ENCODE measurements at regions not wholly inside any gene's neighbourhood (a gene's known extent, or its start where the extent isn't known, plus 50 kb on each side); places are given as distances from the start of the nearest gene placed in this dataset.

GRCh38 chr6:145250436-145250835, 484.9 kb downstream of the EPM2A start:
- no peak for TF ChIP-seq ZNF331 (CRISPR knock-in tag; IDR thresholded peaks at IDR 0.05; ENCODE audit: low read depth)
- TF ChIP-seq EZH2phosphoT487 (IDR thresholded peaks at IDR 0.05; ENCODE audit: unreplicated experiment): no peak
- no peak for TF ChIP-seq CTCF (conservative IDR thresholded peaks at IDR 0.05; ENCODE audit: low read depth in 2 of 2)
- TF ChIP-seq EZH2 (IDR thresholded peaks at IDR 0.05; ENCODE audit: low read depth, unreplicated experiment): no peak
- TF ChIP-seq NANOG (IDR thresholded peaks at IDR 0.05; ENCODE audit: borderline replicate concordance): no peak
- no peak for TF ChIP-seq REST (IDR thresholded peaks at IDR 0.05; ENCODE audit: unreplicated experiment)
- no peak for TF ChIP-seq STAT1 (IDR thresholded peaks at IDR 0.05; ENCODE audit: unreplicated experiment)
- no peak for TF ChIP-seq ZNF462 (CRISPR knock-in tag; IDR thresholded peaks at IDR 0.05)
- no peak for TF ChIP-seq CREB1 (CRISPR knock-in tag; IDR thresholded peaks at IDR 0.05; ENCODE audit: low read depth)
- no peak for TF ChIP-seq POLR2AphosphoS5 (IDR thresholded peaks at IDR 0.05; ENCODE audit: low read depth)
- TF ChIP-seq ZNF114 (CRISPR knock-in tag; IDR thresholded peaks at IDR 0.05): no peak
- TF ChIP-seq JUNB (IDR thresholded peaks at IDR 0.05; ENCODE audit: unreplicated experiment): no peak
- TF ChIP-seq ETS1 (IDR thresholded peaks at IDR 0.05): no peak
- no peaks in the 10 kb centered on the region for H3K36me3 ChIP-seq (ENCODE audit: insufficient read depth)
- H3K27ac Mint-ChIP-seq: no peak overlapping the region

More at GRCh38 chr6:145250436-145250835, 484.9 kb downstream of the EPM2A start:
- Histone ChIP-seq H4K20me1 (replicated peaks; ENCODE audit: insufficient read depth) (no peaks in the 10 kb centered on the region), H3K27me3 (ENCODE audit: insufficient read depth) (no peaks in the 10 kb centered on the region), H3K4me3 (no peak overlapping the region), H3K4me1 (ENCODE audit: insufficient read depth) (no peaks in the 10 kb centered on the region), H3F3A (replicated peaks; ENCODE audit: low read depth) (no peaks in the 10 kb centered on the region), H3K4me2 (no peak overlapping the region), H2AFZ (no peak overlapping the region), H3K27ac (ENCODE audit: low read depth) (no peak overlapping the region), H3K79me2 (replicated peaks; ENCODE audit: insufficient read depth) (no peaks in the 10 kb centered on the region), H3K9me2 (ENCODE audit: insufficient read depth) (no peaks in the 10 kb centered on the region)
- Mint-ChIP-seq H3K27me3 (ENCODE audit: insufficient read depth, low read depth, poor library complexity) (no peaks in the 10 kb centered on the region), H3K4me1 (peaks cover 3% of the 10 kb centered on the region; the same call in 1 of the 3 replicates), H3K4me3 (no peak overlapping the region), H3K9me3 (peaks cover 7% of the 10 kb centered on the region; the same call in 2 of the 3 replicates), H3K36me3 (ENCODE audit: low read depth) (no peaks in the 10 kb centered on the region)
- no peak for DNase-seq (ENCODE audit: low spot score)
- ATAC-seq: no peak

Measured in GM23338 (cell line).